Suprapubic skin (tissue), 3 donors: ENCODE measurements at regions not wholly inside any gene's neighbourhood (a gene's known extent, or its start where the extent isn't known, plus 50 kb on each side); places are given as distances from the start of the nearest gene placed in this dataset.

ENCODE experiments used
- POLR2A ChIP-seq, 2 donors: fragments of 450-650 bp; IDR thresholded peaks; one replicate each; pipeline ENCODE4 v1.6.1; 2017; ENCODE audit warnings: antibody characterized with exemption in 2 of 2, mild to moderate bottlenecking in 2 of 2, moderate library complexity in 2 of 2
- TF ChIP-seq, protein P1 (sequence below), 2 donors: fragments of 200-600 bp in 1 of 2; fragments of 450-650 bp in 1 of 2; sonication (generic) in 1 of 2; IDR thresholded peaks; one replicate each; pipeline ENCODE4 v1.5.1; 2016 to 2019; ENCODE audit warnings: antibody characterized with exemption in 2 of 2, mild to moderate bottlenecking in 1 of 2, moderate library complexity in 1 of 2

DNA sequence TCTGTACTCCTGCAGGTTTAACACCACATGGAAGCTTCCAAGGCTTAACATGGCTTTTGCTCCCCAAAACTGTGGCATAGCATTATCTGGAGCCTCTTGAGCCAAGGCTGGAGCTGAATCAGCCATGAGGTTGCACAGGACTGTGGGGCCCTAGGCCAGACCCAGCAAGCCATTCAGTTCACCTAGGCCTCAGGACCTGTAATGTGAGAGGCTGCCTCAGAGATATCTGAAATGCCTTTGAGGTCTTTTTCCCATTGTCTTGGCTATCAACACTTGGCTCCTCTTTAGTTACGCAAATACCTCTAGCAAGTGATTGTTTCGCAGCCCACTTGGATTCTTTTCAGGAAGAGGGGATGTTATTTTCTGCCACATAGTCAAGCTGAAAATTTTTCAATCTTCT lies 72.0 kb downstream of the VPREB1 start:
- TF ChIP-seq, protein P1, sequence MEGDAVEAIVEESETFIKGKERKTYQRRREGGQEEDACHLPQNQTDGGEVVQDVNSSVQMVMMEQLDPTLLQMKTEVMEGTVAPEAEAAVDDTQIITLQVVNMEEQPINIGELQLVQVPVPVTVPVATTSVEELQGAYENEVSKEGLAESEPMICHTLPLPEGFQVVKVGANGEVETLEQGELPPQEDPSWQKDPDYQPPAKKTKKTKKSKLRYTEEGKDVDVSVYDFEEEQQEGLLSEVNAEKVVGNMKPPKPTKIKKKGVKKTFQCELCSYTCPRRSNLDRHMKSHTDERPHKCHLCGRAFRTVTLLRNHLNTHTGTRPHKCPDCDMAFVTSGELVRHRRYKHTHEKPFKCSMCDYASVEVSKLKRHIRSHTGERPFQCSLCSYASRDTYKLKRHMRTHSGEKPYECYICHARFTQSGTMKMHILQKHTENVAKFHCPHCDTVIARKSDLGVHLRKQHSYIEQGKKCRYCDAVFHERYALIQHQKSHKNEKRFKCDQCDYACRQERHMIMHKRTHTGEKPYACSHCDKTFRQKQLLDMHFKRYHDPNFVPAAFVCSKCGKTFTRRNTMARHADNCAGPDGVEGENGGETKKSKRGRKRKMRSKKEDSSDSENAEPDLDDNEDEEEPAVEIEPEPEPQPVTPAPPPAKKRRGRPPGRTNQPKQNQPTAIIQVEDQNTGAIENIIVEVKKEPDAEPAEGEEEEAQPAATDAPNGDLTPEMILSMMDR (IDR thresholded peaks at IDR 0.05) = no peak
- TF ChIP-seq POLR2A (IDR thresholded peaks at IDR 0.05) = no peak
